ENCODE measurements at regions not wholly inside any gene's neighbourhood (a gene's known extent, or its start where the extent isn't known, plus 50 kb on each side); places are given as distances from the start of the nearest gene placed in this dataset.

DNA sequence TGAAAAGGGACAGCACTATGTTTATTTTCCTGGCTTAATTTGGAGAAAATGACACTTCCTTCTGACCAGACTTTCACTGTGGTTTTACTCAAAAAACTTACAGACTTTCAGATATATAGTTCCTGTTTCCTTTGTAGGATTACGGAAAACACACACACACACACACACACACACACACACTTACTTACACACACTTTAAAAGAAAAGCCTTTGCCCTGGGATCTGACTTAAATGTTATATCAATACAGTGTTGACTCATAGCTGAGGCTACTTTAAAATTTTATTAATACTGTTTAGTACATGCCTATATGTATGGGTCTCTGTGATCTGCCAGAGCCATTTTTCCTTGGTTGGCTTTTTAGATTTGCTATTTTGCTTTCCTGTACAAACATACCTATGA is 758.3 kb downstream of the DNAH5 start:
- Histone ChIP-seq H4K20me1 (ENCODE audit: insufficient read depth, low read length) (no peaks in the 10 kb centered on the region), H3K27ac (ENCODE audit: low read depth, low read length, poor library complexity, severe bottlenecking) (no peak overlapping the region), H3K9me2 (ENCODE audit: insufficient read depth, low read length) (no peaks in the 10 kb centered on the region), H3K4me1 (ENCODE audit: insufficient read depth, low read length, poor library complexity, severe bottlenecking) (no peaks in the 10 kb centered on the region), H3K79me2 (ENCODE audit: insufficient read depth, low read depth, low read length) (no peaks in the 10 kb centered on the region), H3K4me3 (ENCODE audit: low read depth, low read length, poor library complexity, severe bottlenecking) (no peak overlapping the region), H3K36me3 (ENCODE audit: insufficient read depth, low read length) (no peaks in the 10 kb centered on the region), H3K9me3 (ENCODE audit: low read length) (no peaks in the 10 kb centered on the region), H3K4me2 (ENCODE audit: low read length) (no peak overlapping the region), H2AFZ (ENCODE audit: low read length) (no peak overlapping the region)
- ChIA-PET CTCF (ENCODE audit: unreplicated experiment) (no interaction called here), POLR2A (no interaction called here)
- TF ChIP-seq EZH2phosphoT487 (IDR thresholded peaks at IDR 0.05; ENCODE audit: borderline replicate concordance, low read depth, low read length): no peak
- TF ChIP-seq, protein P1, sequence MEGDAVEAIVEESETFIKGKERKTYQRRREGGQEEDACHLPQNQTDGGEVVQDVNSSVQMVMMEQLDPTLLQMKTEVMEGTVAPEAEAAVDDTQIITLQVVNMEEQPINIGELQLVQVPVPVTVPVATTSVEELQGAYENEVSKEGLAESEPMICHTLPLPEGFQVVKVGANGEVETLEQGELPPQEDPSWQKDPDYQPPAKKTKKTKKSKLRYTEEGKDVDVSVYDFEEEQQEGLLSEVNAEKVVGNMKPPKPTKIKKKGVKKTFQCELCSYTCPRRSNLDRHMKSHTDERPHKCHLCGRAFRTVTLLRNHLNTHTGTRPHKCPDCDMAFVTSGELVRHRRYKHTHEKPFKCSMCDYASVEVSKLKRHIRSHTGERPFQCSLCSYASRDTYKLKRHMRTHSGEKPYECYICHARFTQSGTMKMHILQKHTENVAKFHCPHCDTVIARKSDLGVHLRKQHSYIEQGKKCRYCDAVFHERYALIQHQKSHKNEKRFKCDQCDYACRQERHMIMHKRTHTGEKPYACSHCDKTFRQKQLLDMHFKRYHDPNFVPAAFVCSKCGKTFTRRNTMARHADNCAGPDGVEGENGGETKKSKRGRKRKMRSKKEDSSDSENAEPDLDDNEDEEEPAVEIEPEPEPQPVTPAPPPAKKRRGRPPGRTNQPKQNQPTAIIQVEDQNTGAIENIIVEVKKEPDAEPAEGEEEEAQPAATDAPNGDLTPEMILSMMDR (conservative IDR thresholded peaks at IDR 0.05; ENCODE audit: low read length): no peak
- intact Hi-C loops (cut with micrococcal nuclease; ENCODE audit: unreplicated experiment): no loop called here
- DNase-seq (ENCODE audit: low spot score): no peak
- no TSS peak for BruUV-seq (replicated peaks)

DNA sequence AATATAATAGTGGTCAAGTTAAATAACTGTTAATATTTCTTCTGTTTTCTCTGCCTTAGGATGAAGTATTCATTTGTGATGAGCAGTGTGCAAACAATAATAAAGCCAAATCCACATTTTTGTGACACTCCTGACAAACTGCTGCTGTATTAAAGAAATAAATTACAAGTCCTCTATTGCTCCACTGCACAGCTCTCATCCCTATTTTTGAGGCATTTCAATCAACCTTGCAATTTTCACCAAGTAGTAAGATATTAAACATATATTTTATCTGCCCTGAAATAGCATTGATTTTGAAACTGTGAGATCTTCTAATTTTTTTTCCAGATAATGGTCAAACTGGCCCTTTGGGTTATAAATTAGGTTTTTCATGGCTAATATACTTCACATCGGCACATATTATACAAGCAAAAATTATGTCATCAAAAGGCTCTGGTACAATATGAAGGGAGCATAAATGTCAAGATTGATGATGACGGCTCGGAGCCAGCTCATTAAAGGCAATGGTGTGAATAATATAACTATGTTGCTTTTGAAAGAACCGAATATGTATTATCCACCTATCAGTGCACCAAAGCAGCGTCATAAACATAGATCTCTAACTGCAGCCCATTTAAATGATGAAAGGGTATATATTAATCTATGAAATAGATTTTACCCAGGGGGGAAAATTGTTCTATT is 764.9 kb downstream of the DNAH5 start:
- H2AFZ ChIP-seq (ENCODE audit: low read length): no peak overlapping the region
- no peak overlapping the region for H3K4me3 ChIP-seq (ENCODE audit: low read depth, low read length, poor library complexity, severe bottlenecking)
- POLR2A ChIA-PET: no interaction called here
- intact Hi-C loops (cut with micrococcal nuclease; ENCODE audit: unreplicated experiment): no loop called here
- DNase-seq (ENCODE audit: low spot score): no peak
- TF ChIP-seq, protein P1 (conservative IDR thresholded peaks at IDR 0.05; ENCODE audit: low read length): no peak
- no peak for TF ChIP-seq EZH2phosphoT487 (IDR thresholded peaks at IDR 0.05; ENCODE audit: borderline replicate concordance, low read depth, low read length)
- H3K9me2 ChIP-seq (ENCODE audit: insufficient read depth, low read length): no peaks in the 10 kb centered on the region
- no TSS peak for BruUV-seq (replicated peaks)
- H4K20me1 ChIP-seq (ENCODE audit: insufficient read depth, low read length): no peaks in the 10 kb centered on the region
- no peaks in the 10 kb centered on the region for H3K36me3 ChIP-seq (ENCODE audit: insufficient read depth, low read length)
- no peak overlapping the region for H3K27ac ChIP-seq (ENCODE audit: low read depth, low read length, poor library complexity, severe bottlenecking)
- H3K4me2 ChIP-seq (ENCODE audit: low read length): no peak overlapping the region
- no peaks in the 10 kb centered on the region for H3K79me2 ChIP-seq (ENCODE audit: insufficient read depth, low read depth, low read length)
- CTCF ChIA-PET (ENCODE audit: unreplicated experiment): no interaction called here
- no peaks in the 10 kb centered on the region for H3K9me3 ChIP-seq (ENCODE audit: low read length)
- no peaks in the 10 kb centered on the region for H3K4me1 ChIP-seq (ENCODE audit: insufficient read depth, low read length, poor library complexity, severe bottlenecking)

DNA sequence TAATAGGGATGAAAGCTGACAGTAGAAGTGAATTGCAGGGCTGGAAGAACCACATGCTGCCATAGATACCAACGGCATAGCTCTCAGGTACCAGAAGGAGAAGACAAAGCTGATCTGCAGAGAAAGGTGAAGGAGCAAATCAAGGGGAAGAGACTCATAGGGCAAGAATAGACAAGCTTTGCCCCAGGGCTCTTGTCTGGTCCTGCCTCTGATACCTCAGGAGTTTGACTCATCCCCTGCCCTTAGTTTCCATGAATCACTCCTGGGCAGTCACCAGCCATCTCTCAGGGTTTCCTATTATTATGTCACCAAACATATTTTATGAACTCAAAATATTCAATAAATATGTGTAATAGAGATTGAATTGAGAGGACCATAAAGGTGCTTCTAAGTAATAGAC is 800.9 kb downstream of the DNAH5 start:
- no peaks in the 10 kb centered on the region for H3K79me2 ChIP-seq (ENCODE audit: insufficient read depth, low read depth, low read length)
- ChIA-PET CTCF (ENCODE audit: unreplicated experiment) (no interaction called here), POLR2A (no interaction called here)
- TF ChIP-seq EZH2phosphoT487 (IDR thresholded peaks at IDR 0.05; ENCODE audit: borderline replicate concordance, low read depth, low read length): no peak
- TF ChIP-seq, protein P1 (conservative IDR thresholded peaks at IDR 0.05; ENCODE audit: low read length): no peak
- BruUV-seq (replicated peaks): no TSS peak
- no peaks in the 10 kb centered on the region for H3K9me2 ChIP-seq (ENCODE audit: insufficient read depth, low read length)
- H3K4me1 ChIP-seq (ENCODE audit: insufficient read depth, low read length, poor library complexity, severe bottlenecking): no peaks in the 10 kb centered on the region
- H4K20me1 ChIP-seq (ENCODE audit: insufficient read depth, low read length): no peaks in the 10 kb centered on the region
- intact Hi-C loops (cut with micrococcal nuclease; ENCODE audit: unreplicated experiment): no loop called here
- no peak overlapping the region for H3K4me2 ChIP-seq (ENCODE audit: low read length)
- H3K27ac ChIP-seq (ENCODE audit: low read depth, low read length, poor library complexity, severe bottlenecking): no peak overlapping the region
- DNase-seq (ENCODE audit: low spot score): no peak
- H3K9me3 ChIP-seq (ENCODE audit: low read length): 0 out of 2 replicates have a peak, but pooled peaks cover 3% of the 10 kb centered on the region
- H2AFZ ChIP-seq (ENCODE audit: low read length): no peak overlapping the region
- no peaks in the 10 kb centered on the region for H3K36me3 ChIP-seq (ENCODE audit: insufficient read depth, low read length)
- H3K4me3 ChIP-seq (ENCODE audit: low read depth, low read length, poor library complexity, severe bottlenecking): no peak overlapping the region
